ENCODE measurements at regions not wholly inside any gene's neighbourhood (a gene's known extent, or its start where the extent isn't known, plus 50 kb on each side); places are given as distances from the start of the nearest gene placed in this dataset.

DNA sequence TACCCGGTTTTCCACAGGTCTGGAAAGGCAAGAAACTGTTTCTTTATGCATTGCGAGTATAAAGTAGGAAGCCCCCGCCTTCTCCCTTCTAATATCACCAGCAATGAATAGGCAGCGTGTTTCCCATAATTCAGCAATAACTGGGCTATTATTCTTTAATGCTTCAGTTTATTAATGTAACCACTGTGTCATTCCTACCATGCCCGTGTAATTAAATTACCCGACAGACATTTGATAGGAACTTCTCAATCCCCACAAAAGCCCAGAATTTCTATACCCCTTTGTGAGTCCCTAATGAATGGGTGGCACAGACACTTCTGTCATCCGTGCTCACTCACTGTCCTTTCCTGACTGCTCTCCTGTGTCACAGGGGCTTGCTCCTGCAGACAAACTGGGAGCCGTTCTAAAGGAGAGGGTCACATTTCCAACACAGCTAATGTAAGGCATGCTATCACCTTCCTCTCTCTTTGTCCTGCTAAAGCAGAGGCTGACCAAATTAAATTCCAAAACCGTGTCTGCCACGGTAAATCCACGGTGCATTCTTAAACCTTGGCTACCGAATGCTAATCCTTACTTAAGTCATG, 108.5 kb upstream of the MID1 start:
- FAIRE-seq: no peak
- H3K9ac ChIP-seq (ENCODE audit: low read length in 3 of 3): no peak overlapping the region
- TF ChIP-seq, protein P1, sequence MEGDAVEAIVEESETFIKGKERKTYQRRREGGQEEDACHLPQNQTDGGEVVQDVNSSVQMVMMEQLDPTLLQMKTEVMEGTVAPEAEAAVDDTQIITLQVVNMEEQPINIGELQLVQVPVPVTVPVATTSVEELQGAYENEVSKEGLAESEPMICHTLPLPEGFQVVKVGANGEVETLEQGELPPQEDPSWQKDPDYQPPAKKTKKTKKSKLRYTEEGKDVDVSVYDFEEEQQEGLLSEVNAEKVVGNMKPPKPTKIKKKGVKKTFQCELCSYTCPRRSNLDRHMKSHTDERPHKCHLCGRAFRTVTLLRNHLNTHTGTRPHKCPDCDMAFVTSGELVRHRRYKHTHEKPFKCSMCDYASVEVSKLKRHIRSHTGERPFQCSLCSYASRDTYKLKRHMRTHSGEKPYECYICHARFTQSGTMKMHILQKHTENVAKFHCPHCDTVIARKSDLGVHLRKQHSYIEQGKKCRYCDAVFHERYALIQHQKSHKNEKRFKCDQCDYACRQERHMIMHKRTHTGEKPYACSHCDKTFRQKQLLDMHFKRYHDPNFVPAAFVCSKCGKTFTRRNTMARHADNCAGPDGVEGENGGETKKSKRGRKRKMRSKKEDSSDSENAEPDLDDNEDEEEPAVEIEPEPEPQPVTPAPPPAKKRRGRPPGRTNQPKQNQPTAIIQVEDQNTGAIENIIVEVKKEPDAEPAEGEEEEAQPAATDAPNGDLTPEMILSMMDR (IDR thresholded peaks at IDR 0.05; ENCODE audit: borderline replicate concordance, extremely low read depth, insufficient read depth): no peak
- no peak overlapping the region for H3K27ac ChIP-seq (ENCODE audit: low read depth in 2 of 2, low read length in 2 of 2)
- no peaks in the 10 kb centered on the region for H3K9me3 ChIP-seq (ENCODE audit: control insufficient read depth in 2 of 3, insufficient read depth in 1 of 3, low read length in 3 of 3)
- no peak overlapping the region for H3K4me3 ChIP-seq (ENCODE audit: low read length in 3 of 3)
- no peak for DNase-seq
- H3K4me1 ChIP-seq (ENCODE audit: control insufficient read depth in 2 of 3, insufficient read depth in 2 of 3, low read depth in 1 of 3, low read length in 3 of 3): no peaks in the 10 kb centered on the region
- H3K27me3 ChIP-seq (ENCODE audit: control insufficient read depth, insufficient read depth, low read length): no peaks in the 10 kb centered on the region
- no peaks in the 10 kb centered on the region for H3K36me3 ChIP-seq (ENCODE audit: control insufficient read depth in 2 of 3, insufficient read depth in 3 of 3, low read length in 3 of 3)
- intact Hi-C loops (cut with DNase I): no loop called here

DNA sequence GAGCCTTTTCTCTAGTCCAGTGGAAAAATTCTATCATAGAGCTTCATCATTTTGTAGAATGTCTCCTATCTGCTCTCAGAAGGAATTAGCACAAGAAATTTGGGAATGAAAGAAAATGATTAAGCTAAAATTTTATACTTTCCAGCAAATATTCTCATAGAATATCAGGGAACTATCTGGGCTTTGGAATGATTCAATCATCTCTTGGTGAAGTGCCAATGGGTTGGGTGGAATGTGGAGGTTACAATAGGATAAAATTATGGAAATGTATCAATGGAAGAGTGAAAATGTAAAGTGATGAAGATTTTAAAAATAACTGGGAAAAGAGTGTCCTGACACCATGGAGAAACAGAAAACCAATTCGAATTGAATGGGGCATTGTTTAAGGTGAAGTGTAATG, 119.0 kb upstream of the MID1 start:
- Histone ChIP-seq H3K4me3 (ENCODE audit: low read length in 3 of 3) (no peak overlapping the region), H3K27me3 (ENCODE audit: control insufficient read depth, insufficient read depth, low read length) (peaks cover 2% of the 10 kb centered on the region), H3K9ac (ENCODE audit: low read length in 3 of 3) (no peak overlapping the region), H3K27ac (ENCODE audit: low read depth in 2 of 2, low read length in 2 of 2) (no peak overlapping the region), H3K4me1 (ENCODE audit: control insufficient read depth in 2 of 3, insufficient read depth in 2 of 3, low read depth in 1 of 3, low read length in 3 of 3) (no peaks in the 10 kb centered on the region), H3K9me3 (ENCODE audit: control insufficient read depth in 2 of 3, insufficient read depth in 1 of 3, low read length in 3 of 3) (no peaks in the 10 kb centered on the region), H3K36me3 (ENCODE audit: control insufficient read depth in 2 of 3, insufficient read depth in 3 of 3, low read length in 3 of 3) (no peaks in the 10 kb centered on the region)
- FAIRE-seq (no peak), DNase-seq (no peak)
- intact Hi-C loops (cut with DNase I): no loop called here
- TF ChIP-seq, protein P1 (IDR thresholded peaks at IDR 0.05; ENCODE audit: borderline replicate concordance, extremely low read depth, insufficient read depth): no peak

DNA sequence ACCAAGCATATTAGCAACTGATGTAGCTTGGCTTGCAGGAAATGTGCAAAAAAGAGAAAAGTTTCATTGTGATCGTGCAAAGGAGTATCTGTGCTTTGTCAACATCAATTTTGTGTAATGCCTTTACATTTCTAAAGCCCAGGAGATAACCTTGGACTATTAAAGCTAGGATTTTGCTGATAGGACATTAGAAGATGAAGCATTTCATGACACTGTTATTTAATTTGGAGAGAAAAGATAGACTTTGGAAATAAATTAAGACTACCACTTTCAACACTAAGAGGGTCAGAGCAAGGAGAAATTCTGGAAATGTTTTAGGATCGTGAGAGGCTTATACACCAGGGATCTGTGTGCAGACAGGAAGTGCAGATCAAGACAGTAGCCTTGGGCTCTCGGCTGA, 120.6 kb upstream of the MID1 start:
- no peak for DNase-seq
- H3K9ac ChIP-seq (ENCODE audit: low read length in 3 of 3): no peak overlapping the region
- intact Hi-C loops (cut with DNase I): no loop called here
- no peak overlapping the region for H3K4me3 ChIP-seq (ENCODE audit: low read length in 3 of 3)
- no peak overlapping the region for H3K27ac ChIP-seq (ENCODE audit: low read depth in 2 of 2, low read length in 2 of 2)
- no peak for FAIRE-seq
- peaks cover 2% of the 10 kb centered on the region for H3K27me3 ChIP-seq (ENCODE audit: control insufficient read depth, insufficient read depth, low read length)
- no peaks in the 10 kb centered on the region for H3K4me1 ChIP-seq (ENCODE audit: control insufficient read depth in 2 of 3, insufficient read depth in 2 of 3, low read depth in 1 of 3, low read length in 3 of 3)
- H3K36me3 ChIP-seq (ENCODE audit: control insufficient read depth in 2 of 3, insufficient read depth in 3 of 3, low read length in 3 of 3): no peaks in the 10 kb centered on the region
- TF ChIP-seq, protein P1 (IDR thresholded peaks at IDR 0.05; ENCODE audit: borderline replicate concordance, extremely low read depth, insufficient read depth): no peak
- H3K9me3 ChIP-seq (ENCODE audit: control insufficient read depth in 2 of 3, insufficient read depth in 1 of 3, low read length in 3 of 3): no peaks in the 10 kb centered on the region

DNA sequence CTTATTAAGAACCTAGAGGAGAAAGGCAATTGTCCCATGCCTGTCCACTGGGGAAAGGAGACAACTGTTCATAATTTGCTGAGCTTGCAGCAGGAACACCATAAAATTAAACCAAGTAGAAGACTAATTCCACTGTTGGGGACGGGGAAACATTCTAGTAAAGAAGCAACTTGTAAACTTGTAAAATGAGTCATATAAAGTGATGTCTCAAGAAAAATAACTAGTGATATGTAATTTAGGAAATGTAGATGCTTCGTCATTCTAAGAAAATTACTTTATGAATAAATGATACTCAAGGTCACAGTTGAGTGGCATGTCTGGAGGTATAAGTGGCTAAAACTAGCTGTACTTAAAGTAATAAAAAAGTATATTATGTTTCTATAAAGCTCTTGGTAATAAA, 121.2 kb upstream of the MID1 start:
- Histone ChIP-seq H3K36me3 (ENCODE audit: control insufficient read depth in 2 of 3, insufficient read depth in 3 of 3, low read length in 3 of 3) (no peaks in the 10 kb centered on the region), H3K4me3 (ENCODE audit: low read length in 3 of 3) (no peak overlapping the region), H3K27ac (ENCODE audit: low read depth in 2 of 2, low read length in 2 of 2) (no peak overlapping the region), H3K9ac (ENCODE audit: low read length in 3 of 3) (no peak overlapping the region), H3K9me3 (ENCODE audit: control insufficient read depth in 2 of 3, insufficient read depth in 1 of 3, low read length in 3 of 3) (no peaks in the 10 kb centered on the region), H3K4me1 (ENCODE audit: control insufficient read depth in 2 of 3, insufficient read depth in 2 of 3, low read depth in 1 of 3, low read length in 3 of 3) (no peaks in the 10 kb centered on the region), H3K27me3 (ENCODE audit: control insufficient read depth, insufficient read depth, low read length) (peaks cover 2% of the 10 kb centered on the region)
- FAIRE-seq (no peak), DNase-seq (no peak)
- intact Hi-C loops (cut with DNase I): no loop called here
- TF ChIP-seq, protein P1 (IDR thresholded peaks at IDR 0.05; ENCODE audit: borderline replicate concordance, extremely low read depth, insufficient read depth): no peak

Measured in kidney (tissue), 13 donors.